Ectodermal cell (in vitro differentiated cells): ENCODE measurements at regions not wholly inside any gene's neighbourhood (a gene's known extent, or its start where the extent isn't known, plus 50 kb on each side); places are given as distances from the start of the nearest gene placed in this dataset.

Source experiments
- H3K27ac ChIP-seq: 2 replicates; pipeline ENCODE4 v1.7.0; 2013; ENCODE audit warnings: mild to moderate bottlenecking, low read depth, low read length; ENCODE audit not compliant: insufficient read depth, poor library complexity, severe bottlenecking
- H3K27me3 ChIP-seq: 2 replicates; pipeline ENCODE4 v1.7.0; 2013; ENCODE audit warnings: mild to moderate bottlenecking, low read length; ENCODE audit not compliant: insufficient read depth, control insufficient read depth, poor library complexity, severe bottlenecking
- H3K36me3 ChIP-seq: one replicate; pipeline ENCODE4 v1.7.0; 2013; ENCODE audit warnings: low read length; ENCODE audit not compliant: control insufficient read depth, insufficient read depth
- H3K4me1 ChIP-seq: one replicate; pipeline ENCODE4 v1.7.0; 2013; ENCODE audit warnings: low read length; ENCODE audit not compliant: control insufficient read depth, insufficient read depth
- H3K4me3 ChIP-seq: 2 replicates; pipeline ENCODE4 v1.7.0; 2013; ENCODE audit warnings: low read depth, low read length, control low read depth; ENCODE audit not compliant: insufficient read depth
- H3K9me3 ChIP-seq: 2 replicates; pipeline ENCODE4 v1.7.0; 2013; ENCODE audit warnings: mild to moderate bottlenecking, low read length, moderate library complexity; ENCODE audit not compliant: control insufficient read depth
- WGBS, 2 experiments: methylation state at CpG; one replicate each; pipeline ENCODE4 v1.1.7; 2013; ENCODE audit warnings: missing lambda C conversion rate in 2 of 2; 5-methylcytosine and 5-hydroxymethylcytosine counted together

GRCh38 chr4:81700189-81700588 is 228.5 kb upstream of the RASGEF1B start:
- peaks cover 17% of the 10 kb centered on the region for H3K4me1 ChIP-seq
- H3K4me3 ChIP-seq = no peak overlapping the region
- H3K9me3 ChIP-seq = no peaks in the 10 kb centered on the region
- no peaks in the 10 kb centered on the region for H3K27me3 ChIP-seq
- H3K36me3 ChIP-seq = no peaks in the 10 kb centered on the region
- H3K27ac ChIP-seq = no peak overlapping the region
- WGBS, 2 experiments = 87 to 93% methylated on average over 4 of the region's 4 CpGs

GRCh38 chr4:81698538-81699296 is 227.0 kb upstream of the RASGEF1B start:
- Histone ChIP-seq H3K27ac (peak overlapping the region; percentile 18), H3K4me1 (peaks cover 17% of the 10 kb centered on the region), H3K36me3 (no peaks in the 10 kb centered on the region), H3K4me3 (no peak overlapping the region), H3K9me3 (no peaks in the 10 kb centered on the region), H3K27me3 (no peaks in the 10 kb centered on the region)
- 64 to 70% methylated on average over 6 of the region's 6 CpGs for WGBS, 2 experiments

GRCh38 chr4:81694176-81694913 is 222.6 kb upstream of the RASGEF1B start:
- peaks cover 12% of the 10 kb centered on the region for H3K4me1 ChIP-seq
- no peaks in the 10 kb centered on the region for H3K9me3 ChIP-seq

GRCh38 chr4:81690871-81691270 is 219.2 kb upstream of the RASGEF1B start:
- H3K27ac ChIP-seq = no peak overlapping the region
- H3K36me3 ChIP-seq = no peaks in the 10 kb centered on the region
- no peaks in the 10 kb centered on the region for H3K27me3 ChIP-seq
- no peaks in the 10 kb centered on the region for H3K4me1 ChIP-seq
- no peaks in the 10 kb centered on the region for H3K9me3 ChIP-seq
- H3K4me3 ChIP-seq = no peak overlapping the region
- whole genome bisulfite sequencing, 2 experiments = 98% methylated on average over 2 of the region's 2 CpGs

More at GRCh38 chr4:81694176-81694913, 222.6 kb upstream of the RASGEF1B start:
- H3K36me3 ChIP-seq = no peaks in the 10 kb centered on the region
- no peak overlapping the region for H3K4me3 ChIP-seq
- H3K27ac ChIP-seq = no peak overlapping the region
- WGBS, 2 experiments = 95 to 96% methylated on average over 4 to 5 of the region's 5 CpGs
- no peaks in the 10 kb centered on the region for H3K27me3 ChIP-seq

GRCh38 chr4:81688085-81688484 is 216.4 kb upstream of the RASGEF1B start:
- H3K27me3 ChIP-seq = no peaks in the 10 kb centered on the region
- peaks cover 3% of the 10 kb centered on the region for H3K4me1 ChIP-seq
- no peak overlapping the region for H3K27ac ChIP-seq
- no peaks in the 10 kb centered on the region for H3K9me3 ChIP-seq
- 81 to 86% methylated on average over 2 of the region's 4 CpGs for WGBS, 2 experiments
- H3K4me3 ChIP-seq = no peak overlapping the region
- no peaks in the 10 kb centered on the region for H3K36me3 ChIP-seq

GRCh38 chr4:81687471-81687870 is 215.8 kb upstream of the RASGEF1B start:
- Histone ChIP-seq H3K36me3 (no peaks in the 10 kb centered on the region), H3K4me3 (no peak overlapping the region), H3K9me3 (no peaks in the 10 kb centered on the region), H3K27me3 (no peaks in the 10 kb centered on the region), H3K4me1 (peaks cover 9% of the 10 kb centered on the region), H3K27ac (no peak overlapping the region)
- WGBS, 2 experiments = 94 to 95% methylated on average over 1 of the region's 1 CpG

- H3K9me3 ChIP-seq = no peaks in the 10 kb centered on the region
- H3K4me3 ChIP-seq = no peak overlapping the region
- WGBS, 2 experiments = 85 to 93% methylated on average over 2 of the region's 2 CpGs
- no peaks in the 10 kb centered on the region for H3K36me3 ChIP-seq
- no peak overlapping the region for H3K27ac ChIP-seq
- H3K4me1 ChIP-seq = peaks cover 9% of the 10 kb centered on the region
- no peaks in the 10 kb centered on the region for H3K27me3 ChIP-seq
Observed at GRCh38 chr4:81685104-81685503, 213.4 kb upstream of the RASGEF1B start.

GRCh38 chr4:81684352-81684751 is 212.6 kb upstream of the RASGEF1B start:
- no peak overlapping the region for H3K27ac ChIP-seq
- no peak overlapping the region for H3K4me3 ChIP-seq
- no peaks in the 10 kb centered on the region for H3K9me3 ChIP-seq
- 97 to 98% methylated on average over 4 of the region's 4 CpGs for WGBS, 2 experiments
- no peaks in the 10 kb centered on the region for H3K36me3 ChIP-seq
- no peaks in the 10 kb centered on the region for H3K27me3 ChIP-seq
- peaks cover 9% of the 10 kb centered on the region for H3K4me1 ChIP-seq

GRCh38 chr4:81682492-81682891 is 210.8 kb upstream of the RASGEF1B start:
- no peaks in the 10 kb centered on the region for H3K9me3 ChIP-seq
- H3K27me3 ChIP-seq = no peaks in the 10 kb centered on the region
- WGBS, 2 experiments = 27 to 32% methylated on average over 6 of the region's 6 CpGs
- no peaks in the 10 kb centered on the region for H3K36me3 ChIP-seq
- H3K27ac ChIP-seq = no peak overlapping the region
- peaks cover 9% of the 10 kb centered on the region for H3K4me1 ChIP-seq
- no peak overlapping the region for H3K4me3 ChIP-seq

GRCh38 chr4:81679315-81679714 is 207.6 kb upstream of the RASGEF1B start:
- Histone ChIP-seq H3K27me3 (no peaks in the 10 kb centered on the region), H3K4me1 (peaks cover 9% of the 10 kb centered on the region), H3K9me3 (no peaks in the 10 kb centered on the region), H3K36me3 (no peaks in the 10 kb centered on the region), H3K4me3 (no peak overlapping the region), H3K27ac (no peak overlapping the region)
- 96 to 97% methylated on average over 2 to 3 of the region's 3 CpGs for whole genome bisulfite sequencing, 2 experiments
